Keratinocyte (primary cell): ENCODE measurements at regions not wholly inside any gene's neighbourhood (a gene's known extent, or its start where the extent isn't known, plus 50 kb on each side); places are given as distances from the start of the nearest gene placed in this dataset.

Experiments
- EZH2 ChIP-seq: IDR thresholded peaks from one replicate; pipeline ENCODE4 v1.6.1; 2012; ENCODE audit warnings: inconsistent platforms, mild to moderate bottlenecking, low read length, moderate library complexity
- TF ChIP-seq, protein P1 (sequence below), 3 experiments: IDR thresholded peaks in 1 of 3; conservative IDR thresholded peaks in 1 of 3; optimal IDR thresholded peaks in 1 of 3; 2 replicates in 2 of 3; 3 replicates in 1 of 3; pipeline versions ENCODE3 to v1.5.1; 2011; ENCODE audit warnings: low read length in 3 of 3, mild to moderate bottlenecking in 3 of 3, moderate library complexity in 2 of 3, control low read depth in 1 of 3, inconsistent platforms in 1 of 3; ENCODE audit not compliant: insufficient read depth in 2 of 3; ENCODE audit errors: extremely low read depth in 1 of 3

DNA sequence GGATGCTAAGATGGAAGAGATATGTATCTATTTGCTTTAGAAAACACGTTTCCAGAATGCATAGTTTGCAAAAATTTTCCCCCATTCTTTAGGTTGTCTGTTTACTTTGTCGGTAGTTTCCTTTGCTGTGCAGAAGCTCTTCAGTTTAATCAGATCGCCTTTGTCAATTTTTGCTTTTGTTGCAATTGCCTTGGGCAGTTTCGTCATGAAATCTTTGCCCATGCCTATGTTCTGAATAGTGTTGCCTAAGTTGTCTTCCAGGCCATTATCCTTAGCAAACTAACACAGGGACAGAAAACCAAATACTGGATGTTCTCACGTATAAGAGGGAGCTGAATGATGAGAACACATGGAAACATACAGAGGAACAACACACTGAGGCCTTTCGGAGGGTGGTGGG is 454.2 kb upstream of the SLC35B3 start:
- TF ChIP-seq, protein P1, sequence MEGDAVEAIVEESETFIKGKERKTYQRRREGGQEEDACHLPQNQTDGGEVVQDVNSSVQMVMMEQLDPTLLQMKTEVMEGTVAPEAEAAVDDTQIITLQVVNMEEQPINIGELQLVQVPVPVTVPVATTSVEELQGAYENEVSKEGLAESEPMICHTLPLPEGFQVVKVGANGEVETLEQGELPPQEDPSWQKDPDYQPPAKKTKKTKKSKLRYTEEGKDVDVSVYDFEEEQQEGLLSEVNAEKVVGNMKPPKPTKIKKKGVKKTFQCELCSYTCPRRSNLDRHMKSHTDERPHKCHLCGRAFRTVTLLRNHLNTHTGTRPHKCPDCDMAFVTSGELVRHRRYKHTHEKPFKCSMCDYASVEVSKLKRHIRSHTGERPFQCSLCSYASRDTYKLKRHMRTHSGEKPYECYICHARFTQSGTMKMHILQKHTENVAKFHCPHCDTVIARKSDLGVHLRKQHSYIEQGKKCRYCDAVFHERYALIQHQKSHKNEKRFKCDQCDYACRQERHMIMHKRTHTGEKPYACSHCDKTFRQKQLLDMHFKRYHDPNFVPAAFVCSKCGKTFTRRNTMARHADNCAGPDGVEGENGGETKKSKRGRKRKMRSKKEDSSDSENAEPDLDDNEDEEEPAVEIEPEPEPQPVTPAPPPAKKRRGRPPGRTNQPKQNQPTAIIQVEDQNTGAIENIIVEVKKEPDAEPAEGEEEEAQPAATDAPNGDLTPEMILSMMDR (optimal IDR thresholded peaks at IDR 0.05 in 1 of 3, IDR thresholded peaks at IDR 0.05 in 1 of 3, conservative IDR thresholded peaks at IDR 0.05 in 1 of 3; ENCODE audit: extremely low read depth in 1 of 3, insufficient read depth in 2 of 3, low read length in 3 of 3), result no peak
- no peak for TF ChIP-seq EZH2
